ENCODE measurements at regions not wholly inside any gene's neighbourhood (a gene's known extent, or its start where the extent isn't known, plus 50 kb on each side); places are given as distances from the start of the nearest gene placed in this dataset.

DNA sequence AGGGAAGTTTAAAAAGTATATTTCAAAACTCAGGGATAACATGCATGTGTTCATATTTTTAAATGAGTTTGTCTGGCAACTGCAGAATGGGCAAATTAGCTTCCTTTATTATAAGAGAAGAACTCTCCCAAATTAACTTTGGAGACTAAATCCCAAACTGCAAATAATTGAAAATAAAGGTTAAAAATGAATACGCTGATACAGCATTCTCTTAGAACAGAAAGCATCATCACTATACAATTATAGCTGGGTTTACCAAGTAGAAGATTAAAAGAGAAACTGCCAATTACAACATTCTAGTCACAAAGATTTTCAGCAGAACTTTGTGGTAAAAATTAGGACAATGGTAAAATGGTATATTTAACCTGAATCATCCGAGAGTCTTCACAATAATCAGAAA, 73.3 kb downstream of the OLFM4 start:
- Mint-ChIP-seq H3K27me3 (peaks cover 17% of the 10 kb centered on the region), H3K36me3 (no peaks in the 10 kb centered on the region), H3K4me3 (no peak overlapping the region), H3K27ac (no peak overlapping the region), H3K4me1 (ENCODE audit: unreplicated experiment) (peaks cover 52% of the 10 kb centered on the region), H3K9me3 (no peaks in the 10 kb centered on the region)
- no peak for DNase-seq (ENCODE audit: extremely low spot score, unreplicated experiment)
- TF ChIP-seq, protein P1, sequence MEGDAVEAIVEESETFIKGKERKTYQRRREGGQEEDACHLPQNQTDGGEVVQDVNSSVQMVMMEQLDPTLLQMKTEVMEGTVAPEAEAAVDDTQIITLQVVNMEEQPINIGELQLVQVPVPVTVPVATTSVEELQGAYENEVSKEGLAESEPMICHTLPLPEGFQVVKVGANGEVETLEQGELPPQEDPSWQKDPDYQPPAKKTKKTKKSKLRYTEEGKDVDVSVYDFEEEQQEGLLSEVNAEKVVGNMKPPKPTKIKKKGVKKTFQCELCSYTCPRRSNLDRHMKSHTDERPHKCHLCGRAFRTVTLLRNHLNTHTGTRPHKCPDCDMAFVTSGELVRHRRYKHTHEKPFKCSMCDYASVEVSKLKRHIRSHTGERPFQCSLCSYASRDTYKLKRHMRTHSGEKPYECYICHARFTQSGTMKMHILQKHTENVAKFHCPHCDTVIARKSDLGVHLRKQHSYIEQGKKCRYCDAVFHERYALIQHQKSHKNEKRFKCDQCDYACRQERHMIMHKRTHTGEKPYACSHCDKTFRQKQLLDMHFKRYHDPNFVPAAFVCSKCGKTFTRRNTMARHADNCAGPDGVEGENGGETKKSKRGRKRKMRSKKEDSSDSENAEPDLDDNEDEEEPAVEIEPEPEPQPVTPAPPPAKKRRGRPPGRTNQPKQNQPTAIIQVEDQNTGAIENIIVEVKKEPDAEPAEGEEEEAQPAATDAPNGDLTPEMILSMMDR (conservative IDR thresholded peaks at IDR 0.05) = no peak

DNA sequence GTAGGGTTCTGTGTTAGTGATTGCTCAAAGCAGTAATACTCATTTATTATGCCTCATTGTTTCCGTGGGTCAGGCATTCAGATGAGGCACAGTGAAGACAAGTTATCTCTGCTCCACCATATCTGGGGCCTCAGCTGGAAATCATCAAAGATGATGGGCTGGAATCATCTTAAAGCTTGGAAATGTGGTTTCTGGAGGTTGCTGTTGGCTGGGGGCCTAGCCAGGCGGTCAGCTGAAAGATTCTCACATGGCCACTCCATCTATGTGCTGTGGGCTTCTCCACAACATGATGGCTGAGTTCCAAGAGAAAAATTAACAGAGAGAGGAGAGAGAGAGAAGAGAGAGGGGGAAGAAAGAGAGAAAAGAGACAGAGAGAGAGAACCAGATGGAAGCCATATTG, 75.5 kb downstream of the OLFM4 start:
- no peaks in the 10 kb centered on the region for H3K36me3 Mint-ChIP-seq
- peaks cover 43% of the 10 kb centered on the region for H3K4me1 Mint-ChIP-seq (ENCODE audit: unreplicated experiment)
- H3K4me3 Mint-ChIP-seq = peak overlapping the region; percentile 51
- TF ChIP-seq, protein P1 (conservative IDR thresholded peaks at IDR 0.05) = no peak
- no peaks in the 10 kb centered on the region for H3K9me3 Mint-ChIP-seq
- no peak for DNase-seq (ENCODE audit: extremely low spot score, unreplicated experiment)
- peak overlapping the region; percentile 60 for H3K27ac Mint-ChIP-seq
- peaks cover 23% of the 10 kb centered on the region for H3K27me3 Mint-ChIP-seq

DNA sequence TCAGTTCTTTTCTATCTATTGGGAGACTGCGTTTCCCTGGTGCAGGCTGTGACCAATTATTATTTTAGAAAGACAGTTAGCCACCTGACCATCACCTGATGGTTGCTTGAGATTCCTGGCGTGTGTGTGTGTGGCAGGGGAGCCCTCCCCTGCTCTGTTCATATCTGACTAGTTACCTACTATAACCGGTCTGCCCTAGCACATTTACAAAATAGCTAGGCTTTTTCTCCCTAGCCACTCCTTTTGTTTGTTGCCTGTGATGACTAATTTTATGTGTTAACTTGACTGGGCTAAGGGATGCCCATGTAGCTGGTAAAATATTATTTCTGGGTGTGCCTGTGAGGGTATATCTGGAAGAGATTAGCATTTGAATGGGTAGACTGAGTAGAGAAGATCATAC, 76.9 kb downstream of the OLFM4 start:
- no peak for DNase-seq (ENCODE audit: extremely low spot score, unreplicated experiment)
- Mint-ChIP-seq H3K27me3 (peaks cover 24% of the 10 kb centered on the region), H3K9me3 (no peaks in the 10 kb centered on the region), H3K27ac (peak overlapping the region; percentile 95), H3K4me3 (peak overlapping the region; percentile 9), H3K4me1 (ENCODE audit: unreplicated experiment) (peaks cover 37% of the 10 kb centered on the region), H3K36me3 (no peaks in the 10 kb centered on the region)
- TF ChIP-seq, protein P1 (conservative IDR thresholded peaks at IDR 0.05) = no peak

DNA sequence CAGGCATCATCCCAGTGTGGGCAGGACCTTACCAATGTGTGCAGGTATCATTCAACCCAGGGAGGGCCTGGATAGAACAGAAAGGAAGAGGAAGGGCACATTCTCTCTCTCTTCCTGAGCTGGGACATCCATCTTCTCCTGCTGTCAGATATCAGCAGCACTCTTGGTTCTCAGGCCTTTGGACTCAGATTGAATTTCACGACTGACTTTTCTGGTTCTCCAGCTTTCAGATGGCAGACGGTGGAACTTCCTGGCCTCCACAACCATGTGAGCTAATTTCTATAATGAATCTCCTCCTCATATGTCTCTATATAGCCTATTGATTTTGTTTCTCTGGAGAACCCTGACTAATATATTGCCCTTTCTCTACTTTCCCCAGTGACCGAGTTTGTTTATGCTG, 77.3 kb downstream of the OLFM4 start:
- peak overlapping the region; percentile 9 for H3K4me3 Mint-ChIP-seq
- no peaks in the 10 kb centered on the region for H3K9me3 Mint-ChIP-seq
- H3K27ac Mint-ChIP-seq = peak overlapping the region; percentile 95
- DNase-seq (ENCODE audit: extremely low spot score, unreplicated experiment) = no peak
- H3K36me3 Mint-ChIP-seq = no peaks in the 10 kb centered on the region
- H3K4me1 Mint-ChIP-seq (ENCODE audit: unreplicated experiment) = peaks cover 36% of the 10 kb centered on the region
- peaks cover 28% of the 10 kb centered on the region for H3K27me3 Mint-ChIP-seq
- TF ChIP-seq, protein P1 (conservative IDR thresholded peaks at IDR 0.05) = no peak

DNA sequence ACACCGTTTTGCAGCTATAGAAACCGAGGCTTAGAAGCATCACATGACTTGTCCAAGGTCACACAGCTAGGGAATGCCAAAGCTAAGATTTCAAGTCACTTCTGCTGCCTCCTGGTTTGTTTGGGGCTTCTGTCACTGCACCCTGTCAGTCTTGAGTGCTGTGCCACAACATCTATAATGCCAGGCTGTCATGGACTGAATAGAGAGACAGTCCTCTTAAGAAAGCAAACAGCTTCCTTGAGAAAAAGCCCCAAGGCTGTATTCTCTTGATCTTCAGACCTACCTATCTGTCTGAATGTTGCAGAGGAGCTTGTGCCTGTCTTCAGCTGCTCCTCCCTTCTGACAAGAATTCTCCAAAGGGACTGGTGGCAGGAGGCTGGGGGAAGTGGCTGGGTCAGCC, 81.6 kb downstream of the OLFM4 start:
- Mint-ChIP-seq H3K27me3 (peaks cover 33% of the 10 kb centered on the region), H3K27ac (no peak overlapping the region), H3K4me1 (ENCODE audit: unreplicated experiment) (peaks cover 22% of the 10 kb centered on the region), H3K36me3 (no peaks in the 10 kb centered on the region), H3K4me3 (peak overlapping the region; percentile 42), H3K9me3 (no peaks in the 10 kb centered on the region)
- TF ChIP-seq, protein P1 (conservative IDR thresholded peaks at IDR 0.05) = no peak
- DNase-seq (ENCODE audit: extremely low spot score, unreplicated experiment) = no peak

DNA sequence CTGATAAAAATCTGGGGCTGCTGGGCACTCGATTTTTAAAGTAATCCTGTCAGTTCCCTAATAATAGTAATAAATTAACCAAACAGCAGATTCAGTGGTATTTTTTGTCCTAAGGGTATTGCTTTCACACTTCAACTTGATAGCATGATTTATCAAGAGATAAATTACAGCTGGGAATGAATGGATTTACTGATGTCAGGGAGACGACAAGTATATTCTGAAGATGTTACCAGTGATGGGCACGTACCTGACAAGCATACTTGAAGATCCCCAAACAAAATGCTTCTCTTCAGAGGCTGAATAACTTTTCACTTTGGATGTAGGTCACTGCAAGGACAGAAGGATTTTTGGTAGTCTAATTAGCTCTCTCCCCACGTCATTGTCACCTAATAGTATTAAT, 82.0 kb downstream of the OLFM4 start:
- Mint-ChIP-seq H3K9me3 (no peaks in the 10 kb centered on the region), H3K27ac (no peak overlapping the region), H3K4me1 (ENCODE audit: unreplicated experiment) (peaks cover 18% of the 10 kb centered on the region), H3K4me3 (peak overlapping the region; percentile 42), H3K36me3 (no peaks in the 10 kb centered on the region), H3K27me3 (peaks cover 34% of the 10 kb centered on the region)
- no peak for DNase-seq (ENCODE audit: extremely low spot score, unreplicated experiment)
- TF ChIP-seq, protein P1 (conservative IDR thresholded peaks at IDR 0.05) = no peak
